K562 (cell line): ENCODE measurements at regions not wholly inside any gene's neighbourhood (a gene's known extent, or its start where the extent isn't known, plus 50 kb on each side); places are given as distances from the start of the nearest gene placed in this dataset.
A peak's percentile ranks its signal among the peaks of the same experiment; 100 is the strongest.

ENCODE experiments used
- ATAC-seq: fragments of 200-7000 bp; cut with Tn5 transposase; 3 replicates; pipeline ENCODE4 v1.9.1; 2020; ENCODE audit warnings: moderate library complexity
- BruUV-seq: library from RNA; stranded (reverse); fragments of 400-500 nt; replicated peaks from 2 replicates; lab custom pipeline; 2021; lab: Mats Ljungman, UMichigan
- CTCF ChIA-PET: fragments of 300-600 bp; formaldehyde crosslinking; extraction: SDS; loops from one replicate; lab custom pipeline; 2021; ENCODE audit warnings: low intra/inter-chr PET ratio; lab: Yijun Ruan, JAX
- POLR2A ChIA-PET: fragments of 300-600, 350-650 bp; sonication (Branson Sonifier 250); formaldehyde crosslinking; extraction: SDS; loops from one replicate; lab custom pipeline; 2021; ENCODE audit warnings: antibody characterized with exemption, inconsistent platforms; lab: Yijun Ruan, JAX
- DNase-seq, 4 experiments: peaks; one replicate each; pipeline versions ENCODE4 v3.0.0 to v3.0.0-alpha.2; 2011 to 2018; ENCODE audit warnings: low spot score in 3 of 4, mixed read lengths in 3 of 4; ENCODE audit errors: extremely low read depth in 1 of 4
- FAIRE-seq: peaks from 2 replicates; lab custom pipeline; 2011; peaks lifted over from hg19 to GRCh38; lab: Jason Lieb, UNC
- H2AFZ ChIP-seq: 2 replicates; pipeline ENCODE4 v1.6.0; 2011; ENCODE audit warnings: low read depth, low read length, control low read depth, inconsistent platforms
- H3K27ac ChIP-seq: fragments of 200-600 bp; 3 replicates; pipeline ENCODE4 v1.8.0; 2011; ENCODE audit warnings: low read depth, mild to moderate bottlenecking, control low read depth, inconsistent platforms, low read length, moderate library complexity, mixed read lengths; ENCODE audit errors: extremely low read depth
- H3K27me3 ChIP-seq, 2 experiments: fragments of 300-600 bp in 1 of 2; 2 replicates in 1 of 2; 3 replicates in 1 of 2; pipeline versions ENCODE4 v1.6.0 to v1.8.0; 2011; ENCODE audit warnings: inconsistent platforms in 2 of 2, low read length in 2 of 2, mild to moderate bottlenecking in 1 of 2, mixed read lengths in 1 of 2, moderate library complexity in 1 of 2; ENCODE audit not compliant: control insufficient read depth in 2 of 2, insufficient read depth in 2 of 2
- H3K36me3 ChIP-seq: fragments of 300-600 bp; 3 replicates; pipeline ENCODE4 v1.8.0; 2011; ENCODE audit warnings: mild to moderate bottlenecking, low read length, inconsistent platforms; ENCODE audit not compliant: control insufficient read depth, insufficient read depth
- H3K4me1 ChIP-seq, 2 experiments: fragments of 200-600 bp in 1 of 2; replicated peaks in 1 of 2; 2 replicates in 1 of 2; 3 replicates in 1 of 2; pipeline versions ENCODE4 v1.5.1 to v1.8.0; 2011; ENCODE audit warnings: inconsistent platforms in 2 of 2, low read length in 2 of 2, mild to moderate bottlenecking in 1 of 2, mixed read lengths in 1 of 2, moderate library complexity in 1 of 2; ENCODE audit not compliant: control insufficient read depth in 2 of 2, insufficient read depth in 2 of 2
- H3K4me2 ChIP-seq: 2 replicates; pipeline ENCODE4 v1.6.1; 2011; ENCODE audit warnings: low read length, control low read depth, inconsistent platforms, mixed read lengths; ENCODE audit not compliant: insufficient read depth
- H3K4me3 ChIP-seq: fragments of 200-600 bp; sonication (generic), shearing (Covaris generic); 2 replicates; pipeline ENCODE4 v1.5.1; 2016; ENCODE audit warnings: control low read depth, inconsistent platforms
- H3K79me2 ChIP-seq: fragments of 200-600 bp; 3 replicates; pipeline ENCODE4 v1.8.0; 2011; ENCODE audit warnings: low read length, inconsistent platforms; ENCODE audit not compliant: control insufficient read depth, insufficient read depth
- H3K9ac ChIP-seq, 2 experiments: 2 replicates each; pipeline versions ENCODE4 v1.6.0 to v1.6.1; 2011; ENCODE audit warnings: low read depth in 2 of 2, low read length in 2 of 2, control low read depth in 1 of 2, inconsistent platforms in 1 of 2, mild to moderate bottlenecking in 1 of 2, mixed read lengths in 1 of 2; ENCODE audit not compliant: insufficient read depth in 1 of 2
- H3K9me1 ChIP-seq: one replicate; pipeline ENCODE4 v1.6.0; 2011; ENCODE audit warnings: inconsistent platforms, mild to moderate bottlenecking, low read length, moderate library complexity; ENCODE audit not compliant: control insufficient read depth, insufficient read depth
- H3K9me3 ChIP-seq: replicated peaks from 2 replicates; pipeline ENCODE4 v1.5.1; 2011; ENCODE audit warnings: low read depth, low read length, inconsistent platforms; ENCODE audit not compliant: control insufficient read depth, insufficient read depth
- H4K20me1 ChIP-seq: replicated peaks from 2 replicates; pipeline ENCODE4 v1.6.1; 2011; ENCODE audit warnings: low read length, inconsistent platforms, mixed read lengths; ENCODE audit not compliant: control insufficient read depth, insufficient read depth
- C11orf30 ChIP-seq: fragments of 450-650 bp; IDR thresholded peaks from 2 replicates; pipeline ENCODE4 v1.6.1; 2016; ENCODE audit warnings: low read depth, mild to moderate bottlenecking
- CBFA2T2 ChIP-seq: fragments of 450-650 bp; conservative IDR thresholded peaks from 2 replicates; pipeline ENCODE4 v1.6.1; 2017; ENCODE audit warnings: mild to moderate bottlenecking
- CCNT2 ChIP-seq: IDR thresholded peaks from 2 replicates; pipeline ENCODE4 v1.6.1; 2011; ENCODE audit warnings: borderline replicate concordance, low read depth, mild to moderate bottlenecking, moderate library complexity, mixed read lengths, low read length; ENCODE audit not compliant: insufficient read length; ENCODE audit errors: extremely low read depth
- DPF2 ChIP-seq: fragments of 450-650 bp; IDR thresholded peaks from 2 replicates; pipeline ENCODE4 v1.6.1; 2016
- HDAC8 ChIP-seq: fragments of 450-650 bp; IDR thresholded peaks from 2 replicates; pipeline ENCODE4 v1.6.1; 2016; ENCODE audit warnings: mild to moderate bottlenecking, missing genetic modification characterization, moderate library complexity, missing compliant biosample characterization
- HMG20A ChIP-seq: fragments of 450-650 bp; formaldehyde crosslinking; conservative IDR thresholded peaks from 2 replicates; pipeline ENCODE4 v1.4.0; 2020; ENCODE audit warnings: mild to moderate bottlenecking, mixed read lengths
- KLF10 ChIP-seq: fragments of 250-450 bp; sonication (Bioruptor Pico); IDR thresholded peaks from 2 replicates; pipeline ENCODE4 v1.6.1; 2021; ENCODE audit warnings: matching md5 sums
- MCM2 ChIP-seq: fragments of 450-650 bp; IDR thresholded peaks from 2 replicates; pipeline ENCODE4 v1.6.1; 2017; ENCODE audit warnings: low read depth, mild to moderate bottlenecking
- NCOA2 ChIP-seq, 2 experiments: fragments of 450-650 bp; IDR thresholded peaks; 2 replicates each; pipeline ENCODE4 v1.6.1; 2018; ENCODE audit warnings: mild to moderate bottlenecking in 2 of 2, moderate library complexity in 1 of 2; ENCODE audit not compliant: partially characterized antibody in 2 of 2
- NELFE ChIP-seq: IDR thresholded peaks from 2 replicates; pipeline ENCODE4 v1.6.1; 2011; ENCODE audit warnings: mild to moderate bottlenecking; ENCODE audit not compliant: insufficient read depth, insufficient read length
- NFIC ChIP-seq: fragments of 450-650 bp; IDR thresholded peaks from 2 replicates; pipeline ENCODE4 v1.6.1; 2017; ENCODE audit warnings: mild to moderate bottlenecking, inconsistent platforms
- NUFIP1 ChIP-seq: fragments of 450-650 bp; IDR thresholded peaks from 2 replicates; pipeline ENCODE4 v1.6.1; 2018; ENCODE audit not compliant: partially characterized antibody
- SMC3 ChIP-seq: conservative IDR thresholded peaks from 2 replicates; pipeline ENCODE4 v1.6.1; 2011; ENCODE audit warnings: low read depth, low read length, improper control_type of control experiment; ENCODE audit not compliant: insufficient read depth
- STAT5A ChIP-seq: IDR thresholded peaks from 2 replicates; pipeline ENCODE4 v1.6.1; 2012; ENCODE audit warnings: low read length, inconsistent platforms, borderline replicate concordance
- TAF1 ChIP-seq: IDR thresholded peaks from 2 replicates; pipeline ENCODE4 v1.6.1; 2011; ENCODE audit warnings: mild to moderate bottlenecking, low read length, moderate library complexity; ENCODE audit not compliant: insufficient read depth, control insufficient read depth, severe bottlenecking; ENCODE audit errors: extremely low read depth
- TAL1 ChIP-seq: fragments of 450-650 bp; IDR thresholded peaks from 2 replicates; pipeline ENCODE4 v1.6.1; 2016; ENCODE audit warnings: mild to moderate bottlenecking
- THRAP3 ChIP-seq: fragments of 450-650 bp; IDR thresholded peaks from 2 replicates; pipeline ENCODE4 v1.6.1; 2016; ENCODE audit warnings: mild to moderate bottlenecking, inconsistent platforms, borderline replicate concordance
- ZFP36 ChIP-seq: fragments of 150-350 bp; IDR thresholded peaks from 2 replicates; pipeline ENCODE4 v1.6.1; 2018; ENCODE audit warnings: low read length, low read depth; ENCODE audit not compliant: partially characterized antibody
- ZNF354B ChIP-seq: fragments of 250-450 bp; sonication (Bioruptor Pico); IDR thresholded peaks from 2 replicates; pipeline ENCODE4 v1.4.0; 2020
- ZNF57 ChIP-seq: fragments of 450-650 bp; formaldehyde crosslinking; IDR thresholded peaks from 2 replicates; pipeline ENCODE4 v1.4.0; 2020; ENCODE audit warnings: mild to moderate bottlenecking, moderate library complexity
- ZNF717 ChIP-seq: fragments of 250-450 bp; sonication (Bioruptor Pico); IDR thresholded peaks from 2 replicates; pipeline ENCODE4 v1.5.0; 2021
- ZNF766 ChIP-seq: fragments of 200-800 bp; sonication (Bioruptor generic); conservative IDR thresholded peaks from 2 replicates; pipeline ENCODE4 v1.6.1; 2016; ENCODE audit warnings: missing genetic modification characterization, missing compliant biosample characterization
- WGBS: fragments of 100-300 bp; shearing (Covaris generic); methylation state at CpG from one replicate; pipeline ENCODE4 v1.1.6; 2016; ENCODE audit warnings: low coverage, mixed read lengths; ENCODE audit not compliant: insufficient coverage; ENCODE audit errors: missing lambda C conversion rate; 5-methylcytosine and 5-hydroxymethylcytosine counted together
- in situ Hi-C: fragments of 300-500 bp; cut with MboI; formaldehyde crosslinking; loops from 4 replicates; pipeline ENCODE4 v1.15.0; 2018; ENCODE audit warnings: inconsistent platforms, mixed read lengths
- intact Hi-C: fragments of 100-400 bp; cut with micrococcal nuclease; formaldehyde crosslinking; loops from 2 replicates; pipeline ENCODE4 v1.14.2; 2022
- TF ChIP-seq, protein P1 (sequence below): fragments of 450-650 bp; IDR thresholded peaks from 2 replicates; pipeline ENCODE4 v1.7.0; 2016; ENCODE audit warnings: borderline replicate concordance

DNA sequence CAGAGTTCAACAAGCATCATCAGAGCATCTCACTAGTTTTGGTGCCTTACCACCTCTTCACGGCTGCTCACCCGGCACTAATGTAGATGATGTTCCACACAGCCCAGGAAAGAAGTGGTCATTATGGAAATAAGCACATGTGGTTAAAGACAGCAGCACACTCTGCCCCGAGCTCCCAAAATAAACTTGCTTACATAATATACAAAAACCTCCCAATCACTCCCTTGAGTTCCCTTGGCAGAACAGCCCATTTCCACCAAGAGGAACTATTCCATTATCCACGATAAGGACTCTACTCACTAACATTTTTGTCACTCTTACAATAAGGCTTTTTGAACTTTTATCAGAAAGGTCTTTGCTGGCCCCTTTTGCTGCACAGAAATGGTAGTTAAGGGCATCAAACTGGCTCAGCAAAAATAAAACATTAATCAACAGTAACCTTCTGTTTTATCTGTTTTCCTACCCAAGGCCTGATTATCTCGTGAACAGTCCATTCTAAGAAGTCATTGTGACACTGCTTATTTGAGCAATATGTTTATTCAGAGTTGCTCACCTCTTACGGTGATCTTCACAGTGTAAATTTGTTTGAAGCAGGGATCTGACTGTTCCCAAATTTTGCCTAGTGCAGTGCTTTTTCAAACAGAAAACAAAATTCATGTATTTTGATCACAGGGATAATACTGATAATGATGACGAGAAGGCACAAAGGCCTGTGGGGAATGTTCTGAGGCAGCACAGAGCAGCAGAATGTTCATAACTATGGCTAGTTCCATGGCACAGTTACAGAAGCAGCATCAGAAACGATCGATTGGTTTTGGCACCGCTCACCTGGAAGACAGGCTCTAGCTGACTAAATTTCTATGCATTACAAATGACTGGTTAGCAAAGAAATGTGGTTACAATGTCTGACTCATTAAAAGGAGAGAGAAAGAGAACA, 399.8 kb upstream of the PIK3R1 start:
- POLR2A ChIA-PET, result no interaction called here
- intact Hi-C loops, result no loop called here
- Histone ChIP-seq H4K20me1 (no peaks in the 10 kb centered on the region), H3K9me3 (no peaks in the 10 kb centered on the region), H3K4me1 (peaks cover 0 to 10% of the 10 kb centered on the region in 2 experiments; a peak in 2 of 5 replicates), H2AFZ (no peak overlapping the region), H3K27me3 (no peaks in the 10 kb centered on the region), H3K27ac (peak overlapping the region; percentile 79), H3K9ac (peak overlapping the region in 1 of 2 experiments; percentile 66; a peak in 3 of 4 replicates), H3K9me1 (no peaks in the 10 kb centered on the region), H3K79me2 (peaks cover 24% of the 10 kb centered on the region; the same call in 2 of the 3 replicates), H3K36me3 (no peaks in the 10 kb centered on the region), H3K4me2 (peak overlapping the region; percentile 59), H3K4me3 (no peak overlapping the region)
- ATAC-seq (peak; percentile 56), DNase-seq (peak in 2 of 4 experiments; percentile 24 to 27), FAIRE-seq (no peak)
- WGBS, result 5% methylated on average over 10 of the region's 10 CpGs
- no TSS peak for BruUV-seq
- CTCF ChIA-PET, result no interaction called here
- in situ Hi-C loops, result no loop called here
- TF ChIP-seq NFIC (0 out of 2 replicates have a peak, but pooled peaks have one; percentile 12), CCNT2 (no peak), TAF1 (no peak), NCOA2 (IDR thresholded peaks at IDR 0.05; ENCODE audit: partially characterized antibody in 2 of 2) (no peak), TAL1 (peak; percentile 55; the same call in 1 of the 2 replicates), HDAC8 (no peak), ZNF354B (CRISPR knock-in tag) (no peak), MCM2 (no peak), ZNF57 (CRISPR knock-in tag) (no peak), HMG20A (no peak), NUFIP1 (no peak), STAT5A (peak; percentile 30; the same call in 1 of the 2 replicates), KLF10 (no peak), ZNF717 (CRISPR knock-in tag) (no peak), ZFP36 (peak; percentile 37), NELFE (no peak), C11orf30 (peak; percentile 76), ZNF766 (CRISPR knock-in tag) (0 out of 2 replicates have a peak, but pooled peaks have one; percentile 26), THRAP3 (no peak), CBFA2T2 (peak; percentile 50; the same call in 1 of the 2 replicates), SMC3 (no peak), DPF2 (peak; percentile 68)
- TF ChIP-seq, protein P1, sequence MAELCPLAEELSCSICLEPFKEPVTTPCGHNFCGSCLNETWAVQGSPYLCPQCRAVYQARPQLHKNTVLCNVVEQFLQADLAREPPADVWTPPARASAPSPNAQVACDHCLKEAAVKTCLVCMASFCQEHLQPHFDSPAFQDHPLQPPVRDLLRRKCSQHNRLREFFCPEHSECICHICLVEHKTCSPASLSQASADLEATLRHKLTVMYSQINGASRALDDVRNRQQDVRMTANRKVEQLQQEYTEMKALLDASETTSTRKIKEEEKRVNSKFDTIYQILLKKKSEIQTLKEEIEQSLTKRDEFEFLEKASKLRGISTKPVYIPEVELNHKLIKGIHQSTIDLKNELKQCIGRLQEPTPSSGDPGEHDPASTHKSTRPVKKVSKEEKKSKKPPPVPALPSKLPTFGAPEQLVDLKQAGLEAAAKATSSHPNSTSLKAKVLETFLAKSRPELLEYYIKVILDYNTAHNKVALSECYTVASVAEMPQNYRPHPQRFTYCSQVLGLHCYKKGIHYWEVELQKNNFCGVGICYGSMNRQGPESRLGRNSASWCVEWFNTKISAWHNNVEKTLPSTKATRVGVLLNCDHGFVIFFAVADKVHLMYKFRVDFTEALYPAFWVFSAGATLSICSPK, result no peak
